ENCODE measurements at regions not wholly inside any gene's neighbourhood (a gene's known extent, or its start where the extent isn't known, plus 50 kb on each side); places are given as distances from the start of the nearest gene placed in this dataset.
A peak's percentile ranks its signal among the peaks of the same experiment; 100 is the strongest.

GRCh38 chr13:47049276-47049989, 152.6 kb upstream of the HTR2A start:
- DNase-seq (ENCODE audit: low read depth): no peak

DNA sequence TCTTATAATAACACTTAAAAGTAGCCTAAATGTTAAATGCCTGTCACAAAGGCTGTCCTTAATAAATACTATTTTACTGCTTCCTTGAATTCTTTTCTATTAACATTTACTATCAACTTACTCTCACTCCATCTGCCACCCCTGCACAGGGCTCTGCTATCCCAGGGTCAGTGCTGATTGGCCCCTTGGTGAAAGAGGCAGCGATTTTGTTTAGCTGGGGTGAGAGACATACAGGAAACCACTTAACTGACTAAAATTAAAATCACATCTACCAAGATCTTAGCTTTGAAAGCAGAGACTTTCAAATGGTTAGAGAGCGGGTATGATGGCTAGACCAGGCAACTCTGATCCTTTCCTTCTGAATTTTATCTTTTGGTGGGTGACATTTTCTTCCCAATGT, 149.9 kb upstream of the HTR2A start:
- DNase-seq (ENCODE audit: low read depth): no peak

- no peak for DNase-seq (ENCODE audit: low read depth)
Observed at GRCh38 chr13:47044842-47045241, 148.0 kb upstream of the HTR2A start.

DNA sequence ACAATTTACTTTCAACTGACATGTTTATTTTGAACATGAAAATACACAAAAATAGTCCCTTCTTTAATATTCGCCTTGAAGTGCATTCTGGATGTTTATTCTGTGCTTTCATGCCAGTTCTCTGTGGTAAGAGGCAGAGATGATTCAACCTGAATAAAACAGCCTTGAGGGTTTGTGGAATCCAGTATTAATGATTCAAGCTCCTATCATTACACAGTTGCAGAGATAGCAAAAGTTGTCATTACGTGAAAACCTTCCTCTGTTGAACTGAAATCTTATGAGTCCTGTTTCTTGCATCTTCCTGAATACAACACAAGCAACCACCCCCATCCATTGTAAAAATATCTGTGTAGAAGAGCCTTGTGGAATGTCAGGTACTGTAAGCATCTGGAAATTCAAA, 142.3 kb upstream of the HTR2A start:
- DNase-seq (ENCODE audit: low read depth): peak; percentile 71

GRCh38 chr13:47038188-47038587, 141.3 kb upstream of the HTR2A start:
- DNase-seq (ENCODE audit: low read depth): no peak

DNA sequence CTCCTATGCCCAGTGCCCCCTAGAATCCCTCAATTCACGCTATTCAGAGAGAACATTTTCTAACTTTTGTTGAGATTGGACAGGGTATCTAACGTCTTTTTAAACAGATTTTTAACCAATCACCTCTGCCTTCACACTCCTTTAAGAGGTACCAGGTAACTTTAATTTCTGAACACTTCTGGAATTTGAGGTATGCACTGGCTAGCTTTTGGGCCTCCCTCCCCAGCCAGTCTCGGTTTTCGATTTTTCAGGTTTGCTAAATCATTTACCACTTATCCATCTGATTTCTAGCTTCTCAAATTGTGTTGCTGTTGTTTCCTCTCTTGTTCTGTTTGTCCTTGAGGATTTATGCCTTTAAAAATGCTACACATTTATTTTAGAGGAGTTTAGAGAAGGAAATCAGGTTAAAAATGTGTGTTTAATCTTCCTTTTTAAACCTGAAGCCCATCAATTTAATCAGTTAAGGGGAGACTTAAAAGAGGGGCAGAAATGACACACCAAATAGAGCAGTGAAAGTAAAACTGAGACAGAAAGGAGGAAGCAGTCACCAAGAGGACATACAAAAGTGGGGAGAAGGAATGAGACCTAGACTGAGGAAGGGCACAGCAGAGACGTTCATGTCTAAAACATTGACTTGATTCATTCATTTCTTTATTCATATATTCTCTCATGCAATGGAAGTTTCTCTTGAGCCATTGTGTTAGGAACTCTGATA, 139.6 kb upstream of the HTR2A start:
- DNase-seq (ENCODE audit: low read depth): peak; percentile 9

DNA sequence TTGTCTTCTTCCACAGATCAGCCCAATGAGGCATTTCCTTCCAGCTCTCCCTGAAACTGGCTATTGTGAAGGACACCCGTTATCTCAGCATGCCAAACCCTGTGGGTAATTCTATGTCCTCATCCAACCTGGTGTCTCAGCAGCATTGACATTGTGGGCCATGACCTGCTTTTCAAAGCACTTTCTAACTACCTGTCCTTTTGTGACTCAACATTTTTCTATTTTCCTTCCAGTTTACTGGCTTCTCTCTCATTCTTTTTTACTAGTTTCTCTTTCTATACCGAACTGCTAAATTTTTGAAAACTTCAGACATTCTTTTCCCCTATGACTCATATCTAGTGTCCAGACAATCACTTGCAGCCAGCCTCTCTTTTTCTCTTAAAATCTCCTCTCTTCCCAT, 136.4 kb upstream of the HTR2A start:
- peak; percentile 45 for DNase-seq (ENCODE audit: low read depth)

DNA sequence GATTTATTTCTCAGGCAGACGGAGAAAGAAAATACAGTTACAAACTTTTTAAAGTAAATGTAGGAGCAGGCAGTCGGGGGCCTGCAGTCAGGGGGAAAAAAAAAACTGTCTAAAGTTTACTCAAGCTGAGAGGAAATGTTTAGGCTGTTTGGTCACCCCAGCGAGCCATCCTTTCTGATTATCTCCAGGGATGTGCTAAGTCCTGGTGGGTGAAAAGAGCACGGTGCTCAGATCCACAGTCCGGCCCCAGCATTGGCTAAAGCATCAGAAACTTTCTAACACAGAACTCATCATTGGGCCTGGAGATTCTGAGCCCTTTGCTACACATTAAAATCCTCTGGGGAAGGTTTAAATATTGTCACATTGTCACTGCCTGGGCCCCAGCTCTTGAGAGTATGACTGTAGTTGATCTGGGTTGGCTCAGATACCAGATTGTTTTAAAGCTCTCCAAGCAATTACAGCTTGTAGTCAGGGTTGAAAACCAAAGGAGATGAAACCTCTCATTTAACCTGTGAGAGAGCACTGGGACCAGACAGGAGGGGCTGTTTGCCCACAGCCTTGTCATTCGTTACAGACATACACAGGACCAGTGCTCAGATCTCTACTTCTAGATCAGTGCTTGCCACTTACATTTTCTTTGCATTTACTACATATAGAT, 131.1 kb upstream of the HTR2A start:
- no peak for DNase-seq (ENCODE audit: low read depth)

DNA sequence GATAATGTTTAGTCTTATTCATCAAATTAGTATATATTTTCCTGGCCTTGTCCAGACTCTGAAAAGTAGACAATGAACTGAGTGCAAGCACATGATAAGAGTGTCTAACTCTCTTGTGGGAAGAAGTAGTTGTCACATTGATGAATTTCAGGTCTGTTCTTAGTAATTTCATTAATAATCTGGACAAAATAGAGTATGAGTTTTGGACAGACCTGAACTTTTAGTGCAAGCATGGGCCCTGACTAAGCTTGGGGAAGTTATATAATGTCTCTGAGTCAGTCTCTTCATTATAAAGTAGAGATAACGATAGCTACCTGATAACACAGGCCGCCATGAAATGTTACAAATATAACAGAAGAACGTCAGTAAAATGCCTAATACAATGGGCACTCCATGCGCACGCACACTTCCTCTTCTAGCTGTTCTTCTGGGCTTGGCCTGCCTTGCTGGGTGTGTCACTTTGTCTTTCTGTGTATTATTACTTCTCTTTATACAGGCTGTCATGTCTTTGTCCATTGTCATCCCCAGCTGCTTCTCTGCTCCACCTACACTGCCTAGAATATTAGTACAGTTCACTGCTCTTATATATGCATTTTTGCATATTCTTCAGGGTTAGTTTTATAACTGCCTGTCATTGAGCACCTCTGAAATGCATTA, 129.1 kb upstream of the HTR2A start:
- DNase-seq (ENCODE audit: low read depth): no peak

GRCh38 chr13:47019977-47020376, 123.1 kb upstream of the HTR2A start:
- DNase-seq (ENCODE audit: low read depth): no peak

GRCh38 chr13:47017476-47017875, 120.6 kb upstream of the HTR2A start:
- DNase-seq (ENCODE audit: low read depth): no peak

DNA sequence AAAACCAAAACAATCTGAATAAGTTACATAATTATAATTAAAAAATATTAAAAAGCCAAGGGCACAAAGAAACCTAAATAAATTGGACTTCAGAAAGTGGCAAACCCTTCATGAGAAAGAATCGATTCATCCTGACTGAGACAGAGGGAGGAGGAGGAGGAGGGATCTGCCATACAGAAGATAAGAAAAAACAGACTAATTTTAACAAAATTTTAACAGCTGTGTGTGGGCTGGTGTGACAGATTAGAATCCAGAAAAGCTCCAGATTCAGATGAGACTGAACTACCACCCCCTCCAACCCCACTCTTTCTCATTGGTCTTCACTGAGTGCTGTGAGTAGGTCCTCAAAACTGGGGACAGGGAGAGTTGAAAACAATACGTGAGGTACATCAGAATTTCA, 111.5 kb upstream of the HTR2A start:
- DNase-seq (ENCODE audit: low read depth): no peak

- DNase-seq (ENCODE audit: low read depth): no peak
Observed at GRCh38 chr13:47005756-47006414, 109.0 kb upstream of the HTR2A start.

- DNase-seq (ENCODE audit: low read depth): no peak
Observed at GRCh38 chr13:47004540-47004939, 107.7 kb upstream of the HTR2A start.

DNA sequence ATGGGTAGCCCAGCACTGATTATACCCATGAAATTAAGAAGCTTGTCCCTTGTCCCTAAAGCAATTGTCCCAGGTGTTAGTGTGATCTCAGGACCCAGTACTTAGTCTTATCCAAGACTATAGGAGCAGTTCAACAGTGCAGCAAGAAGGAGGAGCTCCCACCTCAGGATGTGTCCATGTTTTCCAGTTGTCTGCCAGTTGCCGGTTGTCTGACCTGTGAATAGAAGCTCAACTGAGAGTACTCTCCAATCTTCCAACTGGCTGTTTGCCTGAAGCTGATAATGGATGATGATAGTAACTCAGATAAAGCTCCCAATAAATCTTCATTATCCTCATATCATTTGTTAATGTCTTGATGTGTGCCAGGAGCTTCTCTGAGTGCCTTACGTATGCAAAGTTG, 107.2 kb upstream of the HTR2A start:
- no peak for DNase-seq (ENCODE audit: low read depth)

DNA sequence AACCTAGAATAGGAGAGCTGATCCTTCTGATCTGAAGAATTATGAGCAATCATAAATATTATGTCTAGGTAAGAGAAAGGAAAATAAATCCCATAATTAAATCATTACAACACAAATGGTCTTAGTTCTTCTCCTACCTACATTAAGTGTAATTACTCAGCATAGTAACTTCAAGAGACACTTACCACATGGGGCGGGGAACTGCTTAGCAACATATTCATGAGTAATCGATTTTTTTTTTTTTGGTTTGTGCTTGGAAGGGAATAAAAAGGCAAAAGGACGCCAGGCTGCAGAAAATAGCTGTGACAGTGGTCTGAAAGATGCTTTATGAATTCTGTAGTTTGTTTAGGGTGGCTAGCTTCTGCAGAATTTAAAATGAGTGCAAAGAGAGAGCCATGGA, 103.3 kb upstream of the HTR2A start:
- no peak for DNase-seq (ENCODE audit: low read depth)

DNA sequence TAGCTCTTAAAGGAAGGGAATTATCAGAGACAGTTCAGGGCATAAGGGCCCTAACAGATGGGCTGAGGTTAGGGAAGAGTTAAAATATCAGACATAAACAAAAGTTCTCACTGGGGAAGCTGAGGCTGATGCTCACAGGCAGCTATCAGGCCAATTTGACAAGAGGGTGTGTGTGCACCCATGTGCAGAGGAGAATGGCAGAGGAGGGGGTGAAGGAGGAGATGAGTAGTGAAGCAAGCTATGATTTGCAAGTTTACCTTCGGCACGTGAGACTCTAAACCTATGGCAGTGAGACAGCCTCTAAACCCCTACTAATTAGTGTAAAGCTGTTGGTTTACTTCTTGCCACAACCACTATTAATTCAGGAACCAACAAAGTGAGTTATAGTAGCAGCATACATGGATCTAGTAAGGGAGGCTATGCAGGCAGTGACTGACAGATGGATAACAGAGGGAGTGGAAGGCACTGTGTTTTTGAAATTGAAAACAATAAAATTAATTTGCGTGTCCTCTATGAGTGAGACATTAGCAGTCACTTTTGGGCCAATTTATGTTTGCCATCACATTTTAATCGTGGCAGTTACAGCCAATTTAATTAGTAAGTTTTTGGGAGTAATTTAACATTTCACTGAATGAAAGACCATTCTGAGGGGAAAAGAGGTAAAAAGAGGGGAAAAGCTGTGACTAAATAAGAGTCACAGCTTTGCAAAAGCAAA, 99.6 kb upstream of the HTR2A start:
- DNase-seq (ENCODE audit: low read depth): no peak

DNA sequence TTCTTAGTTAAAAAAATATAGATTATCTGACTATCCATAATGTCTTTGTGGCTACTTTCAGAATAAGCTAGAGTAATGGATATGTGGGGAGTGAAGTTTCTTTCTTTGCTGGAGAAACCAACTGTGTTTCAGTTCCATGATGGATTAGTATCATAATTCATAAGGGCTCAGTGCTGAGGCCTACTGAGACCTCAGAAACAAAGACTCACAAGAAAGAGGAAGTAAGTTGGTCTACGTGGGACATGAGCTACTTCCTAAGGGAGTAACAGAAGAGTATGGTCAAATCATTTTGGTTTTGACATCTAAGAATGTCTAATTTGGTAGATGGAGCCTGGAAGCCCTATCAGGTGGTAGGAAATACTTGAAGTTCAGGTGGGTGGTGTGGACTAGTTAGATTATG, 99.0 kb upstream of the HTR2A start:
- DNase-seq (ENCODE audit: low read depth): no peak

DNA sequence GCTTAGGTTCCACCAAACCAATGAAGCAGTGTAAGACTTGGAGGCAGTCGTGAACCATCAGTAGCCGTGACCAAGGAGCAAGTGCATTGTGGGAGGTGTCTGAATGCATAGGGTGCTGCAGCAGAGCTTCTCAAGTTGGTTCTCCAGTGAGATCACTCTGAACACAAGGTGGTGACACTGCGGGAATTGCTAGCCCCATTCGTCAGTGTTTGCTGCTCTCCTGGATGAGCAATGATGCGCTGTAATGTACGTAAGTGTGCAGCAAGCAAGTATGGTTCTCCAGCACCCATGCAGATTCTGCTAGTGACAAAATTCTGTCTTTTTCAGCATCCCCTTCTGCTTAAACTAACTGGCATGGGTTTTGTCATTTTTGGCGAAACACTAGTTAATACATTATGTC, 97.6 kb upstream of the HTR2A start:
- DNase-seq (ENCODE audit: low read depth): no peak

DNA sequence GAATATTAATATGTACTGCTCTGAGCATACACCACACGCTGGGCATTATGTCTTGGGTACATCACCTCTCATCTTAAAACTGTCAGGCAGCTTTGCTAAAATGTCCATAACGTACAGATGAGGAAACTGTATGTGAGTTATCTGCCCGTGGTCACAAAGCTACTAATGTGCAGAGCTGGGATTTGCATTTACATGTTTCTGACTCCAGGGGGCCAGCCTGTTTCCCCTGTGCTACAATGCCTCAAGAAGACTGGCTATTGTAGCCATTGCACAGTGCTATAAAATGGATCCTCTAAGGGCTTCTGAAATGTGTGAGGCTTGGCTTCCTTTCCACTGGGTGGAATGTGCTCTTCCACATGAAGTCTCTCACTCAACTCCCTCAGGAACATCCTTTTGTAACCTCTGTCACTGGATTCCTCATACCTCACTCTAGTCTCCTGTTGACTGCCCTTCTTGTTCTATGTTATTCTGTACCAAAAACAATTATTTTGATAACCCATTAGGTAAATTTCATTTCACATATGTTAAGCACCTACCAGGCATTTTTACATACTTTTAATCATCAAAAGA, 95.6 kb upstream of the HTR2A start:
- no peak for DNase-seq (ENCODE audit: low read depth)

GRCh38 chr13:46983881-46984280, 87.0 kb upstream of the HTR2A start:
- DNase-seq (ENCODE audit: low read depth): peak; percentile 57
